ENCODE measurements at regions not wholly inside any gene's neighbourhood (a gene's known extent, or its start where the extent isn't known, plus 50 kb on each side); places are given as distances from the start of the nearest gene placed in this dataset.

DNA sequence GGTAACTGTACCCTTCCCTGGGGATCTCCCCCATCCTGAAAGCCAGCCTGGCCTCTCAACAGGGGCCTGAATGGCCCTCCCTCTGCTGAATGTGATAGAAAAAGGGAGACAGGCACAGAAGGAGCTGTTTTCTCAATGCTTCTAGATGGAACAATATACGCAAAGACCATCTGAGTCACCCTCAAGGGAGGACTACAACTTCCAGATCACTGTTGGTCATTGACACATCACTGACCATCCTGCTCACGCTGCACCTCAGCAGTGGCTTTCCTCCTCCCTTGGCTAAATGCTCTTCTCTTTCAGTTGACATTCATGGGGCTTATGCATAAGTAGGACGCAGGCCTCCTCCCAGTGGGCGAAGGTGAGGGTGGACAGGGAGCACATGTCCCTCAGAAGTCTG, 112.2 kb upstream of the SHB start:
- Histone ChIP-seq H3K4me1 (replicated peaks in 1 of 4; ENCODE audit: control insufficient read depth in 3 of 4, insufficient read depth in 4 of 4, low read length in 3 of 4) (peaks cover 0 to 5% (median under 1%) of the 10 kb centered on the region in 4 experiments; a peak in 2 of 7 replicates), H4K5ac (ENCODE audit: insufficient read length, low read depth, low read length) (no peak overlapping the region), H2BK20ac (ENCODE audit: low read length) (no peak overlapping the region), H4K91ac (replicated peaks; ENCODE audit: insufficient read length, low read length) (no peak overlapping the region), H2BK12ac (ENCODE audit: low read depth, low read length) (no peak overlapping the region), H3K56ac (replicated peaks; ENCODE audit: insufficient read length, low read depth, low read length) (no peak overlapping the region), H2AFZ (ENCODE audit: low read length) (no peak overlapping the region), H2BK120ac (replicated peaks; ENCODE audit: low read depth, low read length) (no peak overlapping the region), H4K20me1 (replicated peaks in 1 of 2; ENCODE audit: control insufficient read depth in 1 of 2, insufficient read depth in 2 of 2, low read length in 2 of 2) (no peaks in the 10 kb centered on the region), H3K27me3 (replicated peaks in 1 of 4; ENCODE audit: control insufficient read depth in 3 of 4, extremely low read depth in 1 of 4, insufficient read depth in 3 of 4, low read length in 3 of 4) (no peaks in the 10 kb centered on the region; a peak in 1 of 7 replicates), H3K79me2 (ENCODE audit: control insufficient read depth in 1 of 2, insufficient read depth in 2 of 2, low read length in 2 of 2) (no peaks in the 10 kb centered on the region), H3K4ac (replicated peaks; ENCODE audit: insufficient read length, low read depth, low read length) (no peak overlapping the region), H3K4me3 (ENCODE audit: extremely low read depth in 1 of 4, insufficient read depth in 2 of 4, low read depth in 3 of 4, low read length in 4 of 4) (no peak overlapping the region), H3K23me2 (ENCODE audit: low read depth, low read length) (no peaks in the 10 kb centered on the region), H3K18ac (ENCODE audit: extremely low read depth, low read length) (no peak overlapping the region), H2BK5ac (ENCODE audit: low read depth, low read length) (no peak overlapping the region), H3K14ac (ENCODE audit: insufficient read length) (no peak overlapping the region), H3K23ac (ENCODE audit: insufficient read length) (no peak overlapping the region), H3K36me3 (ENCODE audit: control insufficient read depth in 2 of 4, insufficient read depth in 4 of 4, low read length in 3 of 4) (no peaks in the 10 kb centered on the region), H3K4me2 (ENCODE audit: insufficient read depth in 1 of 2, low read depth in 2 of 2, low read length in 2 of 2) (no peak overlapping the region), H2AK5ac (ENCODE audit: low read depth, low read length) (no peak overlapping the region), H3K79me1 (ENCODE audit: low read depth, low read length) (no peaks in the 10 kb centered on the region), H2BK15ac (ENCODE audit: low read length) (peak overlapping the region; percentile 62; the same call in 1 of the 2 replicates), H3K9me3 (ENCODE audit: insufficient read depth in 2 of 2, low read depth in 1 of 2, low read length in 1 of 2) (no peaks in the 10 kb centered on the region), H3K27ac (ENCODE audit: low read depth, low read length) (no peak overlapping the region), H3K9ac (replicated peaks in 1 of 4; ENCODE audit: extremely low read depth in 1 of 4, low read depth in 3 of 4, low read length in 3 of 4) (no peak overlapping the region), H4K8ac (ENCODE audit: extremely low read depth, insufficient read depth, low read length) (no peak overlapping the region)
- no peak for DNase-seq (ENCODE audit: low read depth in 1 of 2, low spot score in 2 of 2)
- no peak for TF ChIP-seq GABPA (IDR thresholded peaks at IDR 0.05; ENCODE audit: borderline replicate concordance, insufficient read depth, low read length)
- WGBS, 2 experiments (ENCODE audit: extremely low coverage in 1 of 2, insufficient coverage in 1 of 2, insufficient read length in 1 of 2, insufficient replicate concordance in 2 of 2, low coverage in 1 of 2, low lambda C conversion rate in 2 of 2, missing lambda C conversion rate in 1 of 2), result 87% methylated on average over 4 of the region's 4 CpGs; no CpG with 5 or more reads in 1 of the 2 experiments
- POLR2A ChIA-PET (ENCODE audit: partially characterized antibody), result no interaction called here
- CTCF ChIA-PET (ENCODE audit: partially characterized antibody), result interaction anchor here (0.6 to 2.2 kb wide), 4 partner anchors 19 to 130 kb away, joined by 3 to 6 read pairs (median 4); no protein-coding TSS in a partner anchor
- FAIRE-seq, result no peak

Measured in H1 (cell line).